ENCODE measurements at regions not wholly inside any gene's neighbourhood (a gene's known extent, or its start where the extent isn't known, plus 50 kb on each side); places are given as distances from the start of the nearest gene placed in this dataset.

- TF ChIP-seq GATA2 (IDR thresholded peaks at IDR 0.05; ENCODE audit: low read depth, low read length) (no peak), GATA3 (IDR thresholded peaks at IDR 0.05; ENCODE audit: low read depth, low read length) (no peak)
These were observed 163.4 kb downstream of the NUAK1 start for GRCh38 chr12:105975351-105975750.

All from SH-SY5Y (cell line).